Stimulated activated CD4-positive, alpha-beta T cell treated with anti-CD3 and anti-CD28 coated beads, Interleukin-15, amount 100 ng/mL, for 48 hours (primary cell): ENCODE measurements at regions not wholly inside any gene's neighbourhood (a gene's known extent, or its start where the extent isn't known, plus 50 kb on each side); places are given as distances from the start of the nearest gene placed in this dataset.

Experiments
- DNase-seq, 2 donors: peaks; one replicate each; pipeline ENCODE4 v3.0.0-alpha.2; 2020; ENCODE audit warnings: low read depth in 2 of 2

GRCh38 chr1:199733125-199733524 lies 294.4 kb upstream of the NR5A2 start:
- DNase-seq: no peak

DNA sequence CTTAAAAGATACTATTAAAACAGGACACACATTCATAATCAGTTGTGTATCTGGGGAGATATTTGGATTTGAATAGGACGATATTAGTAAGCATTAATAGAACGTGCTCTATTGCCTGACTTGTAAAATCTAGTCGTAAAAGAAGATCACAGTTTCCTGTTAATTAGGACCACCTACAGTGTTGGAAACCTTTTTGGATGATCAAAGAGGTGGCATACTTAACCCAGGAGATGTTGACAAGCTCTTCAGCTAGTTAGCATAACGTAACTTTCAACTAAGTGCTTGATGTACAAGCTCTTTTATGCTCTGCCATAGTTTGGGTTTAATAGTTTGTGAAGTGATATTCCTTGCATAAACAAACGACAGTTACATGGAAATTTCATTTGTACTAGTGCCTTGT lies 293.3 kb upstream of the NR5A2 start:
- DNase-seq: no peak

GRCh38 chr1:199735660-199736059 lies 291.9 kb upstream of the NR5A2 start:
- DNase-seq: no peak

GRCh38 chr1:199736646-199737045 lies 290.9 kb upstream of the NR5A2 start:
- no peak for DNase-seq

GRCh38 chr1:199741586-199741985 lies 285.9 kb upstream of the NR5A2 start:
- no peak for DNase-seq

DNA sequence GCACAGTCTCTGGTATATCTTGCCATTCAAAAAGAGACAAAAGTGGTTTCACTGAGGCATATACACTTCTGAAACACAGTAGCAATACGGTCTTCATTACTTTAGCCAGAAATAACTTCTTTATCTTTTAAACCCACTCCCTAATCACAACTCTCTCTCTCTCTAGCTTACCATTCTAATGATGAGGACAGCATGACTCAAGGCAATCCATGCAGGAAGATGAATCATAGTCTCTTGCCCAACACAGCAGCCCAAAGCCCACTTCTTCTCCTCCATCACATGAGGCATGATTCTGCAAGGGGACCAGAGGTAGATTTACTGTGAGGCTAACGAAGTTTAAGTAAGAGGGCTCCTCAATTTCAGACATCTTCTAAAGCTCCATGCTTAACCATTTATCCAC lies 285.0 kb upstream of the NR5A2 start:
- DNase-seq: no peak

- no peak for DNase-seq
These were observed 284.3 kb upstream of the NR5A2 start for GRCh38 chr1:199743227-199743626.

GRCh38 chr1:199746666-199747384 lies 280.7 kb upstream of the NR5A2 start:
- DNase-seq: no peak

GRCh38 chr1:199747984-199748383 lies 279.5 kb upstream of the NR5A2 start:
- DNase-seq: no peak

DNA sequence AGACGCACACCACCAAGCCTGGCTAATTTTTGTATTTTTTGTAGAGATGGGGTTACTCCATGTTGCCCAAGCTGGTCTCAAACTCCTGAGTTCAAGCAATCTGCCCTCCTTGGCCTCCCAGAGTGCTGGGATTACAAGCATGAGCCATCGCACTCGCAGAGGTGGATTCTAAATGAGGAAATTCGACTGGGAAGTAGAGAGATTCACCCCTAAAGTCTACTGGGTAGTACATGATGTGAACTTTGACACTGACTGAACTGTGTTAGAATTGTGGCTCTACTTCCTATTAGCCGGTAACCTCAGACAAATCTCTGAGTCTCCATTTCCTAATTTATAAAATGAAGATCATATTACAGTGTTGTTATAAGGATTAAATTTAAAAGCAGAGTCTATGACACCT lies 276.0 kb upstream of the NR5A2 start:
- no peak for DNase-seq

GRCh38 chr1:199751962-199752687 lies 275.4 kb upstream of the NR5A2 start:
- no peak for DNase-seq

- DNase-seq: no peak
These were observed 274.9 kb upstream of the NR5A2 start for GRCh38 chr1:199752688-199753027.

GRCh38 chr1:199753513-199753912 lies 274.0 kb upstream of the NR5A2 start:
- no peak for DNase-seq

DNA sequence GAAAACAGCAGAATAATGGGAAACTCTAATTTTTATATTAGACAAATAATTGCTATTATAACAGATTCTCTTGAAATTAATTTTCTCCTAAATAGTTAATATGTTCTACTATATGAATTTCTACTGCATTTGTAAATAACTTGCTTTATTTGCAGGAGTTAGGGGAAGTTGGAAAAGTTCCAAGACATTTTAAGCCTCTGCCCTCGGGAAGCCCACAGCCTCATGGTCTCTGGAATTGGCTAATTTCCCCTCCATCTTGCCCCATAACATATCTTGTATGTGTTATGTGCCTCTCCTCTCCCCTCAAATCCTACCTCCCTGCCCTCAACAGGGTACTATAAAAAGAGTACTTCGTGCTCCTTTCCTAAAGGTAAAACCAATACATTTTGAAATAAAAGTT lies 271.4 kb upstream of the NR5A2 start:
- DNase-seq: no peak

GRCh38 chr1:199758626-199759255 lies 268.8 kb upstream of the NR5A2 start:
- DNase-seq: no peak

DNA sequence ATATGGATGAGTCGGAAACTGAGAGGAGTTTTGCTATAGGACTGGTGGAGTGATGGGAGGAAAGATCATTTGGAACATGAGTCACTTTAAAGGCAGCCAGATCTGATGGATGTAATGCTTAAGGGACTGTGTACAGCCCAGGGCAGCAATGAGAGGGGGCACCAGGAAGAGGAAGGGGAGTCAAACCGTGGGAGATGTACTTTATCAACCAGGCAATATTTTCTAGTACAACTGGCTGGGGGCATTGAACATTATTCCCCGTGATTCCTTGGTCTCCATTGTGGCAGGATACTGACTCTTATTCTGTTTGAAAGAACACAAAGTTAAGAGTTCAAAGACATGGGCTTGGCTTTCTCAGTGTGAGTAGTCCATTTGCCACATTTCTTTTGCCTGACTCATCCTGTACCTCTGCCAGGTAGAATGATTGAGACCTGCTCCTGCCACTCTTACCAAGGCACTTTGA lies 268.2 kb upstream of the NR5A2 start:
- DNase-seq: no peak

GRCh38 chr1:199762572-199762971 lies 264.9 kb upstream of the NR5A2 start:
- no peak for DNase-seq

- no peak for DNase-seq
These were observed 261.2 kb upstream of the NR5A2 start for GRCh38 chr1:199766218-199766792.

DNA sequence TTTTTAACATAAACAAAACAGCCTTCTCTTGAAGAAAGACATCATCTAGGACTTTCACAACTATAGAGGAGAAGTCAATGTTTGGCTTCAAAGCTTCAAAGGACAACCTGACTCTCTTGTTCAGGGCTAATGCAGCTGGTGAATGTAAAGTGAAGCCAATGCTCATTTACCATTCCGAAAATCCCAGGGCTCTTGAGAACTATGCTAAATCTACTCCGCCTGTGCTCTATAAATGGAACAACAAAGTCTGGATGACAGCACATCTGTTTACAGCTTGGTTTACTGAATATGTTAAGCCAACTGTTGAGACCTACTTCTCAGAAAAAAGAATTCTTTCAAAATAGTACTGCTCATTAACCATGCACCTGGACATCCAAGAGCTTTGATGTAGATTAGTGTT lies 259.8 kb upstream of the NR5A2 start:
- DNase-seq: no peak

GRCh38 chr1:199774433-199775089 lies 252.9 kb upstream of the NR5A2 start:
- DNase-seq: no peak

- no peak for DNase-seq
These were observed 250.6 kb upstream of the NR5A2 start for GRCh38 chr1:199776768-199777497.
